GM23338 (cell line): ENCODE measurements at regions not wholly inside any gene's neighbourhood (a gene's known extent, or its start where the extent isn't known, plus 50 kb on each side); places are given as distances from the start of the nearest gene placed in this dataset.

Experiments
- CREB1 ChIP-seq: fragments of 250-450 bp; sonication (Bioruptor Pico); IDR thresholded peaks from 2 replicates; pipeline ENCODE4 v1.5.0; 2020; ENCODE audit warnings: low read depth, mild to moderate bottlenecking, moderate library complexity
- CTCF ChIP-seq, 2 experiments: fragments of 200-600 bp in 1 of 2; sonication (generic) in 1 of 2; conservative IDR thresholded peaks; 2 replicates each; pipeline versions ENCODE4 v1.5.1 to v1.6.1; 2016 to 2017; ENCODE audit warnings: antibody characterized with exemption in 2 of 2, low read depth in 2 of 2, mild to moderate bottlenecking in 2 of 2, moderate library complexity in 1 of 2
- EZH2 ChIP-seq: fragments of 200-600 bp; sonication (generic); IDR thresholded peaks from one replicate; pipeline ENCODE4 v1.8.0; 2017; ENCODE audit warnings: antibody characterized with exemption, mild to moderate bottlenecking, low read depth; ENCODE audit not compliant: unreplicated experiment
- EZH2phosphoT487 ChIP-seq: fragments of 200-600 bp; sonication (generic); IDR thresholded peaks from one replicate; pipeline ENCODE4 v1.8.1; 2018; ENCODE audit warnings: antibody characterized with exemption; ENCODE audit not compliant: unreplicated experiment
- JUNB ChIP-seq: IDR thresholded peaks from one replicate; pipeline ENCODE4 v1.6.1; 2016; ENCODE audit warnings: antibody characterized with exemption; ENCODE audit not compliant: unreplicated experiment
- POLR2AphosphoS5 ChIP-seq: IDR thresholded peaks from 2 replicates; pipeline ENCODE4 v1.6.1; 2016; ENCODE audit warnings: antibody characterized with exemption, low read depth
- REST ChIP-seq: IDR thresholded peaks from one replicate; pipeline ENCODE4 v1.6.1; 2018; ENCODE audit warnings: antibody characterized with exemption; ENCODE audit not compliant: unreplicated experiment
- STAT1 ChIP-seq: IDR thresholded peaks from one replicate; pipeline ENCODE4 v1.6.1; 2016; ENCODE audit warnings: antibody characterized with exemption; ENCODE audit not compliant: unreplicated experiment
- ZNF114 ChIP-seq: fragments of 250-450 bp; sonication (Bioruptor Pico); IDR thresholded peaks from 2 replicates; pipeline ENCODE4 v1.5.0; 2020; ENCODE audit warnings: mild to moderate bottlenecking, moderate library complexity
- TF ChIP-seq, protein P1 (sequence below): IDR thresholded peaks from 2 replicates; pipeline ENCODE4 v1.6.1; 2016; ENCODE audit warnings: antibody characterized with exemption

DNA sequence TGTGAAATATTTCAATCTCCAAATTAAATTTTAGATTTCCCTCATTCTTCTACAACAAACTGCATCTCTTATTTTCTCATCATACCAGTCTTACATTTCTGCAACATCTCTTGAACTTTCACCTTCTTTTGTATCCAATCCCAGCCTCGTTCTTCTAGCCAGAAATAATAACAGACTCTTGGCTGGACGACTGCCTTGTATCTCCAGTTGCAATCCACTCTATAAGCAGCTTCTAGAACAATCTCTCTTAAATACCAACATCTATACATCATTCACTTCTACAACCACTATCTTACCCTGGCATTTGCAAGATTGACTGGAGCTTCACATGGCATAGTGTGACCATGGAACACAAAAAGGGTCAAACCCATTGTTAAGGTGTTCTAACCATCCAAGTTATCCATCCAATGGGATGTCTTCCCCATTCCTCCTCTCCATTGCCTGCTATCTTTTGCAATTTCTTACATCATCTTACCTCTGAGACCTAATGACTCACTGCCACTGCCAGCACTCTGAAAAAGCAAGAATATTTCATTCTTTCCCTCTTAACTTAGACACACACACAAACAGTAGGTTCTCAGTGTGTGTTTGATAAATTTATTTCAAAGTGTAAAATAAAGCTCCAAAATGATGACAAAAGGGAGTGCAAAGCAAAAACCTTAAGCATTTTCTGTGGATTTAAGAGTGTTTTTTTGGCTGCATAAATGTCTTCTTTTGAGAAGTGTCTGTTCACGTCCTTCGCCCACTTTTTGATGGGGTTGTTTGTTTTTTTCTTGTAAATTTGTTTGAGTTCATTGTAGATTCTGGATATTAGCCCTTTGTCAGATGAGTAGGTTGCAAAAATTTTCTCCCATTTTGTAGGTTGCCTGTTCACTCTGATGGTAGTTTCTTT, 145.6 kb downstream of the METTL4 start:
- no peak for TF ChIP-seq CTCF (conservative IDR thresholded peaks at IDR 0.05; ENCODE audit: low read depth in 2 of 2)
- no peak for TF ChIP-seq JUNB
- TF ChIP-seq POLR2AphosphoS5 = no peak
- TF ChIP-seq EZH2 = no peak
- no peak for TF ChIP-seq REST
- TF ChIP-seq STAT1 = no peak
- TF ChIP-seq CREB1 = no peak
- TF ChIP-seq, protein P1, sequence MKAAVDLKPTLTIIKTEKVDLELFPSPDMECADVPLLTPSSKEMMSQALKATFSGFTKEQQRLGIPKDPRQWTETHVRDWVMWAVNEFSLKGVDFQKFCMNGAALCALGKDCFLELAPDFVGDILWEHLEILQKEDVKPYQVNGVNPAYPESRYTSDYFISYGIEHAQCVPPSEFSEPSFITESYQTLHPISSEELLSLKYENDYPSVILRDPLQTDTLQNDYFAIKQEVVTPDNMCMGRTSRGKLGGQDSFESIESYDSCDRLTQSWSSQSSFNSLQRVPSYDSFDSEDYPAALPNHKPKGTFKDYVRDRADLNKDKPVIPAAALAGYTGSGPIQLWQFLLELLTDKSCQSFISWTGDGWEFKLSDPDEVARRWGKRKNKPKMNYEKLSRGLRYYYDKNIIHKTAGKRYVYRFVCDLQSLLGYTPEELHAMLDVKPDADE = no peak
- TF ChIP-seq EZH2phosphoT487 = no peak
- no peak for TF ChIP-seq ZNF114 (CRISPR knock-in tag)
